Nephron (organoid): ENCODE measurements at regions not wholly inside any gene's neighbourhood (a gene's known extent, or its start where the extent isn't known, plus 50 kb on each side); places are given as distances from the start of the nearest gene placed in this dataset.
A peak's percentile ranks its signal among the peaks of the same experiment; 100 is the strongest.

Experiments
- H3K27ac Mint-ChIP-seq, 3 experiments: 2 replicates each; pipeline ENCODE4 v1.8.0; 2020; ENCODE audit warnings: mixed read lengths in 3 of 3, mild to moderate bottlenecking in 2 of 3, moderate library complexity in 1 of 3
- H3K27me3 Mint-ChIP-seq: 2 replicates; pipeline ENCODE4 v1.8.0; 2021; ENCODE audit warnings: low read depth, mild to moderate bottlenecking, moderate library complexity, mixed read lengths
- H3K36me3 Mint-ChIP-seq: 2 replicates; pipeline ENCODE4 v1.8.0; 2020; ENCODE audit warnings: low read depth, mixed read lengths
- H3K4me1 Mint-ChIP-seq: 2 replicates; pipeline ENCODE4 v1.8.0; 2020; ENCODE audit warnings: mixed read lengths
- H3K4me3 Mint-ChIP-seq, 3 experiments: 2 replicates each; pipeline ENCODE4 v1.8.0; 2020; ENCODE audit warnings: mild to moderate bottlenecking in 3 of 3, mixed read lengths in 3 of 3, moderate library complexity in 2 of 3
- H3K9me3 Mint-ChIP-seq: 2 replicates; pipeline ENCODE4 v1.8.0; 2020; ENCODE audit warnings: mixed read lengths
- TF ChIP-seq, protein P1 (sequence below), 3 experiments: fragments of 200-600 bp; sonication (generic); IDR thresholded peaks; one replicate each; pipeline ENCODE4 v1.5.0; 2021; ENCODE audit warnings: antibody characterized with exemption in 3 of 3; ENCODE audit not compliant: unreplicated experiment in 3 of 3

DNA sequence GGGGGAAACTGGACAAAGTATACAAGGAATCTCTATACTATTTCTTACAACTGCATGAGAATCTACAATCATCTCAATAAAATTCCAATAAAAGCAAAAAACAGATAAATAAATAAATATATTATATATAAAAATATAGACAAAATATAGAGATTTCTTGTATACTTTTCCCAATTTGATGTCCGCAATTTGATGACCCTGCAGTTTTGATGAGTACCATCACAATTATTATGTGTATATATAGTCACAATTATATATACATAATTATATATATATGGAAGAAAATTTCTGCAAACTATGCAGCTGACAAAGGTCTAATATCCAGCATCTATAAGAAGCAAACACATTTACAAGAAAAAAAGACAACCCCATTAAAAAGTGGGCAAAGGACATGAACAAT lies 169.2 kb upstream of the ATXN1 start:
- no peaks in the 10 kb centered on the region for H3K9me3 Mint-ChIP-seq
- peaks cover 32% of the 10 kb centered on the region for H3K4me1 Mint-ChIP-seq
- no peak overlapping the region for H3K27ac Mint-ChIP-seq
- H3K27me3 Mint-ChIP-seq, result no peaks in the 10 kb centered on the region
- TF ChIP-seq, protein P1, sequence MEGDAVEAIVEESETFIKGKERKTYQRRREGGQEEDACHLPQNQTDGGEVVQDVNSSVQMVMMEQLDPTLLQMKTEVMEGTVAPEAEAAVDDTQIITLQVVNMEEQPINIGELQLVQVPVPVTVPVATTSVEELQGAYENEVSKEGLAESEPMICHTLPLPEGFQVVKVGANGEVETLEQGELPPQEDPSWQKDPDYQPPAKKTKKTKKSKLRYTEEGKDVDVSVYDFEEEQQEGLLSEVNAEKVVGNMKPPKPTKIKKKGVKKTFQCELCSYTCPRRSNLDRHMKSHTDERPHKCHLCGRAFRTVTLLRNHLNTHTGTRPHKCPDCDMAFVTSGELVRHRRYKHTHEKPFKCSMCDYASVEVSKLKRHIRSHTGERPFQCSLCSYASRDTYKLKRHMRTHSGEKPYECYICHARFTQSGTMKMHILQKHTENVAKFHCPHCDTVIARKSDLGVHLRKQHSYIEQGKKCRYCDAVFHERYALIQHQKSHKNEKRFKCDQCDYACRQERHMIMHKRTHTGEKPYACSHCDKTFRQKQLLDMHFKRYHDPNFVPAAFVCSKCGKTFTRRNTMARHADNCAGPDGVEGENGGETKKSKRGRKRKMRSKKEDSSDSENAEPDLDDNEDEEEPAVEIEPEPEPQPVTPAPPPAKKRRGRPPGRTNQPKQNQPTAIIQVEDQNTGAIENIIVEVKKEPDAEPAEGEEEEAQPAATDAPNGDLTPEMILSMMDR (IDR thresholded peaks at IDR 0.05; ENCODE audit: unreplicated experiment in 3 of 3), result no peak
- H3K36me3 Mint-ChIP-seq, result no peaks in the 10 kb centered on the region
- no peak overlapping the region for H3K4me3 Mint-ChIP-seq

DNA sequence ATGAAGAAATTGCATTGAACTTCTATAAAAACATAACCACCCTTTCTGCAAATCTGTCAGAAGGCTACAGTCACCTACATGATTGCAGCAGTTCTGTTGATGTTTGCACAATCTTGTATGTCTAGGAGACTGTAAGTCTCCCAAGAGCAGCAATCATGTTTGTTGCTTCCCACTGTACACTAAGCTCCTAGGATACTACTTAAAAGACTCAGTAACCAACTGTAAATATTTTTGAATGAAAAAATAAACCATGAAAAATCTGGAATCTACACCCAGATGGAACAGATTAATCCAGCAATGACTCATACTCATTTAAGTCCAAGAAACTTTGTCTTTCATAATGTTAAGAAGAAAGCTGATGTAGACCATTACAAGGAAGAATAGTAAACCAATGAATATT lies 168.5 kb upstream of the ATXN1 start:
- Mint-ChIP-seq H3K4me1 (peaks cover 28% of the 10 kb centered on the region), H3K9me3 (no peaks in the 10 kb centered on the region), H3K4me3 (no peak overlapping the region), H3K36me3 (no peaks in the 10 kb centered on the region), H3K27me3 (no peaks in the 10 kb centered on the region), H3K27ac (no peak overlapping the region)
- TF ChIP-seq, protein P1 (IDR thresholded peaks at IDR 0.05; ENCODE audit: unreplicated experiment in 3 of 3), result no peak

DNA sequence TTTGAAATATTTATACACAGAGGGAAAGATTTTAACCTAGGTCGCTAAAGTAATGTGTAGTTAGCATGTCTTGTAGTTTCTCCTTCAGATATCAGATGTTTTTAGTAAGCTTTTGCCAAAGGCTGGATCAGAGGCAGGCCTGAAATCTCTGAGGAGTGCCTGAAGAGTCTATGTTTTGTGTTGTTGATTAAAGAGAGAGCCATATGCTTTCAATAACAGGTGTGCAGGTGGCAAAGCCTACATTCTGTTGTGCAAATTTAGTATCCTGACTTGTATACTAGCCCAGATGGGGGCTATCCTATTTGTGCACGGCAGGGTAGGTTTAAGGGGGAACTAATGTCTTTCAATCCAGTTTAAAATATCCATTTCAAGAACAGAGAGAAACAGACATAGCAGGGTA lies 167.1 kb upstream of the ATXN1 start:
- H3K27me3 Mint-ChIP-seq, result no peaks in the 10 kb centered on the region
- H3K4me1 Mint-ChIP-seq, result peaks cover 15% of the 10 kb centered on the region
- no peaks in the 10 kb centered on the region for H3K36me3 Mint-ChIP-seq
- H3K4me3 Mint-ChIP-seq, result no peak overlapping the region
- peaks cover 4% of the 10 kb centered on the region for H3K9me3 Mint-ChIP-seq
- TF ChIP-seq, protein P1 (IDR thresholded peaks at IDR 0.05; ENCODE audit: unreplicated experiment in 3 of 3), result no peak
- H3K27ac Mint-ChIP-seq, result peak overlapping the region in 2 of 3 experiments; percentile 26 to 29

DNA sequence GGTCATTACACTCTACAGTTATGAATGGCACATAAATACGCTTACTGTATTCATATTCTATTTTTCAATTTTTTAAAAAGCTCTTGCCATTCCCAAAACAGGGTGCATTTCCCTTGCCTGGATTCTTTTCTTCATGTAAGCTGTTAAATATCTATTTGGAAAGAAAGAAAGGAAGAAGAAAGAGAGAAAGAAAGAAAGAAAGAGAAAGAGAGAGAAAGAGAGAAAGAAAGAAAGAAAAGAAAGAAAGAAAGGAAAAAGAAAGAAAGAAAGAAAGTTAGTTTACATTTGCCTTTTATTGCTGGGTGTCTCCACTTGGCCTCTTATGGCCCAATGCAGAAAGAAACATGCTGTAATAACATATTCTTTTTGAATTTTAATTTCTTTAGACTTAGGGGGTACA lies 165.9 kb upstream of the ATXN1 start:
- H3K36me3 Mint-ChIP-seq, result no peaks in the 10 kb centered on the region
- H3K27me3 Mint-ChIP-seq, result no peaks in the 10 kb centered on the region
- TF ChIP-seq, protein P1 (IDR thresholded peaks at IDR 0.05; ENCODE audit: unreplicated experiment in 3 of 3), result no peak
- H3K4me3 Mint-ChIP-seq, result no peak overlapping the region
- peaks cover 8% of the 10 kb centered on the region for H3K9me3 Mint-ChIP-seq
- H3K27ac Mint-ChIP-seq, result no peak overlapping the region
- peaks cover 14% of the 10 kb centered on the region for H3K4me1 Mint-ChIP-seq

DNA sequence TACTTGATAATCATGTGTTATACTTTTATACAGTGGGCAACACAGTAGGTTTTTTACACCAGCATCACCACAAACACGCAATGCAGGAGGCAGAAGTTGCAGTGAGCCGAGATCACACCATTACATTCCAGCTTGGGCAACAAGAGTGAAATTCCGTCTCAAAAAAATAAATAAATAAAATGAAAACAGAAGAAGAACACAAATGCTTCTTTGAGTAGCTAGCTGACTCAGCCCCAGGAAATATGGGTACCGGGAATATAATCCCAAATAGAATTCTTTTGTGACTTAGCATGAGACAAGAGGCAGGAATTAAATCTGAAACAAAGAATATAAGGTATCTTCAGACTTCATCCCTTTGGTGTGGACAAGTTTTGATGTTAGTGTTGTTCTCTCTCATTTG lies 164.2 kb upstream of the ATXN1 start:
- Mint-ChIP-seq H3K4me3 (no peak overlapping the region), H3K9me3 (peaks cover 8% of the 10 kb centered on the region), H3K27ac (no peak overlapping the region), H3K36me3 (no peaks in the 10 kb centered on the region), H3K27me3 (no peaks in the 10 kb centered on the region), H3K4me1 (peaks cover 14% of the 10 kb centered on the region)
- TF ChIP-seq, protein P1 (IDR thresholded peaks at IDR 0.05; ENCODE audit: unreplicated experiment in 3 of 3), result no peak

DNA sequence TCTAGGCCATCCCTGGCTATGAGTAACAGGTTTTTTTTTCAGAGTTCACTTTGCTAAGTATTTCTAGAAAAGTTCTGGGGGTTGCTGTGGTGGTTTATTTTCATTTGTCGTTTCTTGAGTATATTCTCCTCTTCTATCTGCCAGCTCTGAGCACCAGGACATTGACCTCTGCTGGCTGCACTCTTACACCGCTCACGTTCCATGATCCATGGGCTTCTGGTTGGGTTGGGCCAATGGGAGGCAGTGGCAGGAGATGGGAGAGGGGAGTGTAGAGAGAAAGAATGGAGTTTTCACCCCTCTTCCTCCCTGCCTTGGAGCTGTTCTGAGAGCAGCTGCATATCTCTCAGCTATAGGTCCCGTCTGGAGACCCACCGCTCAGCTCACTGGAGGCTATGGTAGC lies 161.0 kb upstream of the ATXN1 start:
- Mint-ChIP-seq H3K4me3 (no peak overlapping the region), H3K36me3 (no peaks in the 10 kb centered on the region), H3K4me1 (no peaks in the 10 kb centered on the region), H3K27me3 (no peaks in the 10 kb centered on the region), H3K27ac (no peak overlapping the region), H3K9me3 (peaks cover 8% of the 10 kb centered on the region)
- TF ChIP-seq, protein P1 (IDR thresholded peaks at IDR 0.05; ENCODE audit: unreplicated experiment in 3 of 3), result no peak
